GM12892 (cell line): ENCODE measurements at regions not wholly inside any gene's neighbourhood (a gene's known extent, or its start where the extent isn't known, plus 50 kb on each side); places are given as distances from the start of the nearest gene placed in this dataset.

Experiments
- POLR2A ChIP-seq: IDR thresholded peaks from 2 replicates; pipeline ENCODE4 v1.6.1; 2011; ENCODE audit warnings: low read depth, low read length, control low read depth
- POLR2AphosphoS5 ChIP-seq: IDR thresholded peaks from 2 replicates; pipeline ENCODE4 v1.6.1; 2011; ENCODE audit warnings: low read depth, low read length, control low read depth
- TAF1 ChIP-seq: IDR thresholded peaks from 2 replicates; pipeline ENCODE4 v1.6.1; 2011; ENCODE audit warnings: low read depth, mild to moderate bottlenecking, control low read depth, low read length, borderline replicate concordance

- TF ChIP-seq POLR2AphosphoS5 (no peak), TAF1 (no peak), POLR2A (no peak)
Observed at GRCh38 chrX:69109036-69109663, 56.1 kb downstream of the PJA1 start.
